HepG2 (cell line): ENCODE measurements at regions not wholly inside any gene's neighbourhood (a gene's known extent, or its start where the extent isn't known, plus 50 kb on each side); places are given as distances from the start of the nearest gene placed in this dataset.

Experiments
- ATAC-seq: fragments of 200-7000 bp; cut with Tn5 transposase; 3 replicates; pipeline ENCODE4 v1.9.1; 2020; ENCODE audit warnings: mild to moderate bottlenecking, moderate library complexity
- BruUV-seq: library from RNA; stranded (reverse); fragments of 400-500 nt; replicated peaks from 2 replicates; lab custom pipeline; 2021; lab: Mats Ljungman, UMichigan
- CTCF ChIA-PET: fragments of 300-600 bp; formaldehyde crosslinking; extraction: SDS; loops from one replicate; lab custom pipeline; 2021; ENCODE audit warnings: low total read pairs, inconsistent platforms, low intra/inter-chr PET ratio; lab: Yijun Ruan, JAX
- POLR2A ChIA-PET: fragments of 350-600 bp; sonication (Branson Sonifier 250); formaldehyde crosslinking; loops from one replicate; lab custom pipeline; 2020; ENCODE audit warnings: antibody characterized with exemption, inconsistent platforms; lab: Yijun Ruan, JAX
- DNase-seq: peaks from one replicate; pipeline ENCODE4 v3.0.0-alpha.2; 2015; ENCODE audit warnings: low spot score
- FAIRE-seq: peaks from 3 replicates; lab custom pipeline; 2011; peaks lifted over from hg19 to GRCh38; lab: Jason Lieb, UNC
- H2AFZ ChIP-seq: one replicate; pipeline ENCODE4 v1.6.1; 2011; ENCODE audit warnings: low read length, inconsistent platforms
- H3K27ac ChIP-seq: fragments of 300-600 bp; 3 replicates; pipeline ENCODE4 v1.8.0; 2011; ENCODE audit warnings: mixed run types, mild to moderate bottlenecking, mixed read lengths, low read length, inconsistent platforms; ENCODE audit not compliant: insufficient read depth; ENCODE audit errors: extremely low read length
- H3K27me3 ChIP-seq, 2 experiments: fragments of 200-600 bp in 1 of 2; 2 replicates in 1 of 2; 3 replicates in 1 of 2; pipeline versions ENCODE4 v1.6.0 to v1.8.0; 2011; ENCODE audit warnings: low read length in 2 of 2, mild to moderate bottlenecking in 2 of 2, moderate library complexity in 2 of 2, inconsistent platforms in 1 of 2; ENCODE audit not compliant: insufficient read depth in 2 of 2, control insufficient read depth in 1 of 2
- H3K36me3 ChIP-seq, 2 experiments: fragments of 200-600 bp in 1 of 2; replicated peaks in 1 of 2; 2 replicates in 1 of 2; 3 replicates in 1 of 2; pipeline versions ENCODE4 v1.5.1 to v1.8.0; 2011; ENCODE audit warnings: low read length in 2 of 2, inconsistent platforms in 1 of 2; ENCODE audit not compliant: insufficient read depth in 2 of 2, control insufficient read depth in 1 of 2
- H3K4me1 ChIP-seq: 2 replicates; pipeline ENCODE4 v1.5.1; 2012; ENCODE audit warnings: low read length, inconsistent platforms; ENCODE audit not compliant: insufficient read depth
- H3K4me2 ChIP-seq: 2 replicates; pipeline ENCODE4 v1.6.0; 2011; ENCODE audit warnings: low read depth, low read length, inconsistent platforms
- H3K4me3 ChIP-seq, 3 experiments: fragments of 200-600 bp in 1 of 3; sonication (generic), shearing (Covaris generic) in 1 of 3; replicated peaks in 1 of 3; 2 replicates each; pipeline ENCODE4 v1.5.1; 2011 to 2016; ENCODE audit warnings: low read length in 3 of 3, inconsistent platforms in 2 of 3, low read depth in 2 of 3, mild to moderate bottlenecking in 2 of 3, control low read depth in 1 of 3, mixed read lengths in 1 of 3; ENCODE audit not compliant: insufficient read depth in 1 of 3
- H3K79me2 ChIP-seq: one replicate; pipeline ENCODE4 v1.6.1; 2011; ENCODE audit warnings: low read length, inconsistent platforms; ENCODE audit not compliant: insufficient read depth
- H3K9ac ChIP-seq: 2 replicates; pipeline ENCODE4 v1.6.0; 2011; ENCODE audit warnings: mild to moderate bottlenecking, low read depth, low read length, inconsistent platforms; ENCODE audit not compliant: insufficient read depth
- H3K9me3 ChIP-seq: 2 replicates; pipeline ENCODE4 v1.5.1; 2012; ENCODE audit warnings: mild to moderate bottlenecking, low read length
- H4K20me1 ChIP-seq: 2 replicates; pipeline ENCODE4 v1.6.0; 2011; ENCODE audit warnings: inconsistent platforms, mild to moderate bottlenecking, low read length, moderate library complexity; ENCODE audit not compliant: insufficient read depth
- CCAR2 ChIP-seq: fragments of 200-400 bp; formaldehyde crosslinking; optimal IDR thresholded peaks from 2 replicates; pipeline ENCODE3; 2018; ENCODE audit warnings: low read depth, mild to moderate bottlenecking, low read length, moderate library complexity
- LCORL ChIP-seq, 2 experiments: fragments of 450-650 bp in 1 of 2; sonication (generic) in 1 of 2; formaldehyde crosslinking in 1 of 2; IDR thresholded peaks; 2 replicates each; pipeline versions ENCODE4 v1.5.0 to v1.6.1; 2017 to 2020; ENCODE audit warnings: antibody characterized with exemption in 1 of 2, missing genetic modification reagents in 1 of 2
- SMC3 ChIP-seq: IDR thresholded peaks from 2 replicates; pipeline ENCODE4 v1.6.1; 2011; ENCODE audit warnings: low read length, improper control_type of control experiment
- SOX6 ChIP-seq, 2 experiments: fragments of 450-650 bp in 1 of 2; sonication (generic) in 1 of 2; formaldehyde crosslinking in 1 of 2; IDR thresholded peaks; 2 replicates each; pipeline versions ENCODE4 v1.4.0 to v1.6.1; 2017 to 2020; ENCODE audit warnings: antibody characterized with exemption in 1 of 2, mild to moderate bottlenecking in 1 of 2, missing genetic modification reagents in 1 of 2
- STAG1 ChIP-seq: sonication (generic); formaldehyde crosslinking; IDR thresholded peaks from 2 replicates; pipeline ENCODE4 v1.4.0; 2020; ENCODE audit warnings: missing genetic modification reagents
- TOPORS ChIP-seq: sonication (generic); formaldehyde crosslinking; IDR thresholded peaks from 2 replicates; pipeline ENCODE4 v1.8.0; 2023; ENCODE audit warnings: mild to moderate bottlenecking, missing genetic modification reagents
- ZMYM4 ChIP-seq: sonication (generic); formaldehyde crosslinking; IDR thresholded peaks from 2 replicates; pipeline ENCODE4 v1.8.1; 2023; ENCODE audit warnings: mild to moderate bottlenecking, missing genetic modification reagents
- ZNF589 ChIP-seq: sonication (generic); formaldehyde crosslinking; conservative IDR thresholded peaks from 2 replicates; pipeline ENCODE4 v1.8.0; 2022; ENCODE audit warnings: mild to moderate bottlenecking, moderate library complexity, missing genetic modification reagents
- WGBS: methylation state at CpG from one replicate; pipeline ENCODE4 v1.1.6; 2017; ENCODE audit warnings: low lambda C conversion rate; 5-methylcytosine and 5-hydroxymethylcytosine counted together
- in situ Hi-C: cut with HindIII; loops from 2 replicates; pipeline ENCODE4 v1.10.0; 2017; ENCODE audit warnings: low pct_unique_long_range_greater_than_20kb; ENCODE audit not compliant: extremely low pct_ligation_motif_present
- intact Hi-C: fragments of 100-400 bp; cut with micrococcal nuclease; formaldehyde crosslinking; loops from one replicate; pipeline ENCODE4 v1.10.0; 2022; ENCODE audit not compliant: unreplicated experiment
- TF ChIP-seq, protein P1 (sequence below): sonication (generic); formaldehyde crosslinking; IDR thresholded peaks from 2 replicates; pipeline ENCODE4 v1.5.1; 2020; ENCODE audit warnings: mild to moderate bottlenecking, missing genetic modification reagents, borderline replicate concordance

DNA sequence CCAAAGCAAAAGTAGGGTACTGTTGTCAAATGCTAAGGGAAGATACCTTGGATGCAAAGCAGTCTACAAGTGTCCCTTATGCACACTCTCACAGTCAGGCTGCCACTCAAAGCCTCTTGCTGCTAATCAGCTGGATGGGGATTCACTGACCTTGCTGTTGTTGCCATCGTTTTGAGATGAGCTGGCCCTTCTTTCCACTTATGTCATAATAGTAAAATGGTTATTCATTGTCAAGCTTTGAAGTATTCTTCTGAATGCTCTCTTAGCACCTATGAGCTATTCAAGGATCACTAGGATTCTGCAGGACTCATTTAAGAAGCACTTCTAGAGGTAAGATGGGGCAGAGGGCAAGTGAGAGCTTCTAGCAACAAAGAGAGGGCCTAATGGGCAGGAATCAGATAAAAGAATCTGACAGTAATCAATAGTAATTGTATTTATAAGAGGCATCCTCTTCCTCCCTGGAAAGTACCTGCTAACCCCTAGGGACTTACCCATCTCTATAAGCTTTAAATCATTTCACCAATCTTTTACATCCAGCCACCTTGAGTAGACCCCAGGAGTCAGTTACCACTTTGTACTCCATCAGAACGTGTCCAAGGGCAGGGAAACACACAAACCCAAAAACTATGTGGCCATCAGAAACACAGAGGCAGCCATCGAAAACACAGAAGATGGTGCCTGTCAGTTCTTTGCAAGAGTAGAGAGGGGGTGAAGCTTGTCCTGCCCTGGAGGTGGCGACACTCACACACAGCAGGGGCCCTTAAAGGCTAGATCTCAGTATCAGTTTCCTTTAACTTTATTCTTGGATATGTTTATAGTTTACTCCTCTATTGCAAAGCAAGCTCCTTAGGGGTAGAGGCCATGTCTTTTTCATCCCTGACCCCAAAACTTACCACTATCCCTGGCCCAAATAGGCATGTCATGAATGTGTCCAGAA, 103.7 kb upstream of the NFIA start:
- DNase-seq: peak; percentile 26
- peak; percentile 56 for FAIRE-seq
- H3K4me3 ChIP-seq: no peak overlapping the region
- no peak overlapping the region for H3K27ac ChIP-seq
- H3K9me3 ChIP-seq: no peaks in the 10 kb centered on the region
- no TSS peak for BruUV-seq
- peak; percentile 98 for ATAC-seq
- CTCF ChIA-PET: interaction anchor here (0.9 kb wide), 1 partner anchor 64 kb away, joined by 3 read pairs; no protein-coding TSS in a partner anchor
- no peak overlapping the region for H3K4me2 ChIP-seq
- WGBS: 5% methylated on average over 4 of the region's 4 CpGs
- H3K79me2 ChIP-seq: no peaks in the 10 kb centered on the region
- H4K20me1 ChIP-seq: no peaks in the 10 kb centered on the region
- H3K36me3 ChIP-seq: no peaks in the 10 kb centered on the region
- H3K4me1 ChIP-seq: no peaks in the 10 kb centered on the region
- in situ Hi-C loops (loop anchor here (5.0 to 10.0 kb wide), 4 partner anchors 64 to 876 kb away; no protein-coding TSS in a partner anchor), intact Hi-C loops (loop anchor here (2.0 to 10.0 kb wide), 4 partner anchors 64 to 610 kb away; no protein-coding TSS in a partner anchor)
- H3K9ac ChIP-seq: no peak overlapping the region
- POLR2A ChIA-PET: interaction anchor here (0.6 kb wide), 1 partner anchor 205 kb away, joined by 4 read pairs; no protein-coding TSS in a partner anchor
- H3K27me3 ChIP-seq: peaks cover 0 to 7% of the 10 kb centered on the region in 2 experiments; a peak in 1 of 5 replicates
- H2AFZ ChIP-seq: no peak overlapping the region
- peak; percentile 93 for TF ChIP-seq STAG1 (CRISPR knock-in tag)
- TF ChIP-seq, protein P1, sequence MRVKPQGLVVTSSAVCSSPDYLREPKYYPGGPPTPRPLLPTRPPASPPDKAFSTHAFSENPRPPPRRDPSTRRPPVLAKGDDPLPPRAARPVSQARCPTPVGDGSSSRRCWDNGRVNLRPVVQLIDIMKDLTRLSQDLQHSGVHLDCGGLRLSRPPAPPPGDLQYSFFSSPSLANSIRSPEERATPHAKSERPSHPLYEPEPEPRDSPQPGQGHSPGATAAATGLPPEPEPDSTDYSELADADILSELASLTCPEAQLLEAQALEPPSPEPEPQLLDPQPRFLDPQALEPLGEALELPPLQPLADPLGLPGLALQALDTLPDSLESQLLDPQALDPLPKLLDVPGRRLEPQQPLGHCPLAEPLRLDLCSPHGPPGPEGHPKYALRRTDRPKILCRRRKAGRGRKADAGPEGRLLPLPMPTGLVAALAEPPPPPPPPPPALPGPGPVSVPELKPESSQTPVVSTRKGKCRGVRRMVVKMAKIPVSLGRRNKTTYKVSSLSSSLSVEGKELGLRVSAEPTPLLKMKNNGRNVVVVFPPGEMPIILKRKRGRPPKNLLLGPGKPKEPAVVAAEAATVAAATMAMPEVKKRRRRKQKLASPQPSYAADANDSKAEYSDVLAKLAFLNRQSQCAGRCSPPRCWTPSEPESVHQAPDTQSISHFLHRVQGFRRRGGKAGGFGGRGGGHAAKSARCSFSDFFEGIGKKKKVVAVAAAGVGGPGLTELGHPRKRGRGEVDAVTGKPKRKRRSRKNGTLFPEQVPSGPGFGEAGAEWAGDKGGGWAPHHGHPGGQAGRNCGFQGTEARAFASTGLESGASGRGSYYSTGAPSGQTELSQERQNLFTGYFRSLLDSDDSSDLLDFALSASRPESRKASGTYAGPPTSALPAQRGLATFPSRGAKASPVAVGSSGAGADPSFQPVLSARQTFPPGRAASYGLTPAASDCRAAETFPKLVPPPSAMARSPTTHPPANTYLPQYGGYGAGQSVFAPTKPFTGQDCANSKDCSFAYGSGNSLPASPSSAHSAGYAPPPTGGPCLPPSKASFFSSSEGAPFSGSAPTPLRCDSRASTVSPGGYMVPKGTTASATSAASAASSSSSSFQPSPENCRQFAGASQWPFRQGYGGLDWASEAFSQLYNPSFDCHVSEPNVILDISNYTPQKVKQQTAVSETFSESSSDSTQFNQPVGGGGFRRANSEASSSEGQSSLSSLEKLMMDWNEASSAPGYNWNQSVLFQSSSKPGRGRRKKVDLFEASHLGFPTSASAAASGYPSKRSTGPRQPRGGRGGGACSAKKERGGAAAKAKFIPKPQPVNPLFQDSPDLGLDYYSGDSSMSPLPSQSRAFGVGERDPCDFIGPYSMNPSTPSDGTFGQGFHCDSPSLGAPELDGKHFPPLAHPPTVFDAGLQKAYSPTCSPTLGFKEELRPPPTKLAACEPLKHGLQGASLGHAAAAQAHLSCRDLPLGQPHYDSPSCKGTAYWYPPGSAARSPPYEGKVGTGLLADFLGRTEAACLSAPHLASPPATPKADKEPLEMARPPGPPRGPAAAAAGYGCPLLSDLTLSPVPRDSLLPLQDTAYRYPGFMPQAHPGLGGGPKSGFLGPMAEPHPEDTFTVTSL: no peak
- TF ChIP-seq ZNF589 (CRISPR knock-in tag): no peak
- no peak for TF ChIP-seq SOX6 (IDR thresholded peaks at IDR 0.05)
- 0 out of 2 replicates have a peak, but pooled peaks have one; percentile 13 for TF ChIP-seq SOX6 (CRISPR knock-in tag; IDR thresholded peaks at IDR 0.05)
- no peak for TF ChIP-seq LCORL (IDR thresholded peaks at IDR 0.05)
- no peak for TF ChIP-seq LCORL (CRISPR knock-in tag; IDR thresholded peaks at IDR 0.05)
- peak; percentile 71 for TF ChIP-seq SMC3
- no peak for TF ChIP-seq CCAR2
- TF ChIP-seq ZMYM4 (CRISPR knock-in tag): no peak
- TF ChIP-seq TOPORS: no peak
